GM12878 (cell line): ENCODE measurements at regions not wholly inside any gene's neighbourhood (a gene's known extent, or its start where the extent isn't known, plus 50 kb on each side); places are given as distances from the start of the nearest gene placed in this dataset.

Experiments
- ATAC-seq: fragments of 200-7000 bp; cut with Tn5 transposase; 3 replicates; pipeline ENCODE4 v1.9.1; 2020; ENCODE audit warnings: mild to moderate bottlenecking, moderate library complexity
- BruUV-seq: library from RNA; stranded (reverse); fragments of 400-500 nt; replicated peaks from 2 replicates; lab custom pipeline; 2021; lab: Mats Ljungman, UMichigan
- CTCF ChIA-PET: fragments of 300-600 bp; sonication (Branson Sonifier 250); formaldehyde crosslinking; extraction: SDS; loops from one replicate; lab custom pipeline; 2021; ENCODE audit warnings: inconsistent platforms; lab: Yijun Ruan, JAX
- POLR2A ChIA-PET: fragments of 350-600 bp; formaldehyde crosslinking; extraction: SDS; loops from one replicate; lab custom pipeline; 2021; ENCODE audit warnings: inconsistent platforms; lab: Charles Lee
- RAD21 ChIA-PET: fragments of 300-600 bp; sonication (Branson Sonifier 250); formaldehyde crosslinking; loops from one replicate; lab custom pipeline; 2023; ENCODE audit warnings: antibody characterized with exemption; ENCODE audit not compliant: unreplicated experiment; lab: Charles Lee
- SMC1A ChIA-PET: fragments of 300-600 bp; sonication (Branson Sonifier 250); formaldehyde crosslinking; loops from one replicate; lab custom pipeline; 2023; ENCODE audit not compliant: unreplicated experiment, uncharacterized antibody; lab: Charles Lee
- DNase-seq: peaks from one replicate; pipeline ENCODE4 v3.0.0-alpha.2; 2011; ENCODE audit warnings: low read depth, low spot score
- FAIRE-seq: peaks from 3 replicates; lab custom pipeline; 2011; peaks lifted over from hg19 to GRCh38; lab: Jason Lieb, UNC
- H2AFZ ChIP-seq: 2 replicates; pipeline ENCODE4 v1.6.0; 2011; ENCODE audit warnings: low read depth, low read length, control low read depth; ENCODE audit not compliant: control insufficient read depth
- H3K27ac ChIP-seq: 2 replicates; pipeline ENCODE4 v1.5.1; 2011; ENCODE audit warnings: control low read depth; ENCODE audit not compliant: control insufficient read depth, insufficient read depth
- H3K27me3 ChIP-seq, 2 experiments: replicated peaks in 1 of 2; 2 replicates each; pipeline versions ENCODE4 v1.6.0 to v1.6.1; 2011; ENCODE audit warnings: low read length in 1 of 2; ENCODE audit not compliant: control insufficient read depth in 2 of 2, insufficient read depth in 2 of 2
- H3K36me3 ChIP-seq, 2 experiments: 2 replicates each; pipeline ENCODE4 v1.5.1; 2011; ENCODE audit warnings: low read length in 1 of 2; ENCODE audit not compliant: control insufficient read depth in 2 of 2, insufficient read depth in 2 of 2
- H3K4me1 ChIP-seq: 2 replicates; pipeline ENCODE4 v1.6.1; 2011; ENCODE audit warnings: mild to moderate bottlenecking, low read length, moderate library complexity, mixed read lengths; ENCODE audit not compliant: control insufficient read depth, insufficient read depth
- H3K4me2 ChIP-seq: 2 replicates; pipeline ENCODE4 v1.6.0; 2011; ENCODE audit warnings: control low read depth; ENCODE audit not compliant: control insufficient read depth, insufficient read depth
- H3K4me3 ChIP-seq: fragments of 200-600 bp; sonication (generic); 2 replicates; pipeline ENCODE4 v1.5.1; 2016
- H3K79me2 ChIP-seq: 2 replicates; pipeline ENCODE4 v1.6.0; 2011; ENCODE audit warnings: low read length; ENCODE audit not compliant: control insufficient read depth, insufficient read depth
- H3K9ac ChIP-seq: 2 replicates; pipeline ENCODE4 v1.8.0; 2011; ENCODE audit warnings: low read length, control low read depth, mixed read lengths; ENCODE audit not compliant: control insufficient read depth, insufficient read depth
- H3K9me3 ChIP-seq: replicated peaks from 3 replicates; pipeline ENCODE4 v1.5.1; 2011; ENCODE audit warnings: mild to moderate bottlenecking, low read length; ENCODE audit not compliant: control insufficient read depth, insufficient read depth
- H4K20me1 ChIP-seq: 2 replicates; pipeline ENCODE4 v1.6.0; 2011; ENCODE audit not compliant: control insufficient read depth, insufficient read depth
- NR2C2 ChIP-seq: IDR thresholded peaks from 2 replicates; pipeline ENCODE4 v1.6.1; 2011; ENCODE audit warnings: borderline replicate concordance, low read depth; ENCODE audit not compliant: control insufficient read depth, insufficient read length
- ZSCAN29 ChIP-seq: fragments of 450-650 bp; IDR thresholded peaks from 2 replicates; pipeline ENCODE4 v1.6.1; 2017; ENCODE audit warnings: mild to moderate bottlenecking, moderate library complexity
- WGBS: methylation state at CpG from one replicate; pipeline ENCODE4 v1.1.6; 2016; ENCODE audit warnings: low lambda C conversion rate; ENCODE audit not compliant: insufficient replicate concordance, insufficient coverage; ENCODE audit errors: missing lambda C conversion rate; 5-methylcytosine and 5-hydroxymethylcytosine counted together
- in situ Hi-C: fragments of 300-500 bp; cut with MboI; formaldehyde crosslinking; loops from 9 replicates; pipeline ENCODE4 v1.14.3; 2018; ENCODE audit warnings: mixed read lengths
- intact Hi-C: fragments of 100-400 bp; cut with micrococcal nuclease; formaldehyde crosslinking; loops from one replicate; pipeline ENCODE4 v1.14.2; 2022; ENCODE audit not compliant: unreplicated experiment
- TF ChIP-seq, protein P1 (sequence below): IDR thresholded peaks from 2 replicates; pipeline ENCODE4 v1.6.1; 2012; ENCODE audit warnings: low read depth, low read length, improper control_type of control experiment
- TF ChIP-seq, protein P2 (sequence below): fragments of 450-650 bp; IDR thresholded peaks from 2 replicates; pipeline ENCODE4 v1.6.1; 2017; ENCODE audit warnings: antibody characterized with exemption, mild to moderate bottlenecking, moderate library complexity

DNA sequence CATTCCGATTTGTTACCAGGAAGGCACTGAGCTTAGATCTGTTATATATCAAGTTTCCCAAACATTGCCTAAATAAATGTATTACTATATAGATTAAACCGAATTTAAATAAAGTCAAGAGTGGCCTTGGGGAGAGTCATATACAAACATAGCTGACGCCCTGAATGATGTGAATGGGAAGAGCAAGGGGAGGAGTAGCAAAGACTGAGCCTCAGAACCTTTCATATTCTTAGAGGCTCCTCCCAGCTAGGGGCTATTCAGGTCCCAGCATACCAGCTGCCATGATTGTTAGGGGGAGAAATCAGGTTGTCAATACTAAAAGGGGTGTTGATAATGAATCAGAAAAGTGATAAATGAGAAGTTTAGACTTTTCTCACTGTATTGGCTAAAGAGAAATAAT, 64.7 kb upstream of the ITGB1 start:
- FAIRE-seq (no peak), DNase-seq (no peak), ATAC-seq (no peak)
- TF ChIP-seq, protein P1, sequence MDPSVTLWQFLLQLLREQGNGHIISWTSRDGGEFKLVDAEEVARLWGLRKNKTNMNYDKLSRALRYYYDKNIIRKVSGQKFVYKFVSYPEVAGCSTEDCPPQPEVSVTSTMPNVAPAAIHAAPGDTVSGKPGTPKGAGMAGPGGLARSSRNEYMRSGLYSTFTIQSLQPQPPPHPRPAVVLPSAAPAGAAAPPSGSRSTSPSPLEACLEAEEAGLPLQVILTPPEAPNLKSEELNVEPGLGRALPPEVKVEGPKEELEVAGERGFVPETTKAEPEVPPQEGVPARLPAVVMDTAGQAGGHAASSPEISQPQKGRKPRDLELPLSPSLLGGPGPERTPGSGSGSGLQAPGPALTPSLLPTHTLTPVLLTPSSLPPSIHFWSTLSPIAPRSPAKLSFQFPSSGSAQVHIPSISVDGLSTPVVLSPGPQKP: no peak
- no peak for TF ChIP-seq NR2C2
- TF ChIP-seq, protein P2, sequence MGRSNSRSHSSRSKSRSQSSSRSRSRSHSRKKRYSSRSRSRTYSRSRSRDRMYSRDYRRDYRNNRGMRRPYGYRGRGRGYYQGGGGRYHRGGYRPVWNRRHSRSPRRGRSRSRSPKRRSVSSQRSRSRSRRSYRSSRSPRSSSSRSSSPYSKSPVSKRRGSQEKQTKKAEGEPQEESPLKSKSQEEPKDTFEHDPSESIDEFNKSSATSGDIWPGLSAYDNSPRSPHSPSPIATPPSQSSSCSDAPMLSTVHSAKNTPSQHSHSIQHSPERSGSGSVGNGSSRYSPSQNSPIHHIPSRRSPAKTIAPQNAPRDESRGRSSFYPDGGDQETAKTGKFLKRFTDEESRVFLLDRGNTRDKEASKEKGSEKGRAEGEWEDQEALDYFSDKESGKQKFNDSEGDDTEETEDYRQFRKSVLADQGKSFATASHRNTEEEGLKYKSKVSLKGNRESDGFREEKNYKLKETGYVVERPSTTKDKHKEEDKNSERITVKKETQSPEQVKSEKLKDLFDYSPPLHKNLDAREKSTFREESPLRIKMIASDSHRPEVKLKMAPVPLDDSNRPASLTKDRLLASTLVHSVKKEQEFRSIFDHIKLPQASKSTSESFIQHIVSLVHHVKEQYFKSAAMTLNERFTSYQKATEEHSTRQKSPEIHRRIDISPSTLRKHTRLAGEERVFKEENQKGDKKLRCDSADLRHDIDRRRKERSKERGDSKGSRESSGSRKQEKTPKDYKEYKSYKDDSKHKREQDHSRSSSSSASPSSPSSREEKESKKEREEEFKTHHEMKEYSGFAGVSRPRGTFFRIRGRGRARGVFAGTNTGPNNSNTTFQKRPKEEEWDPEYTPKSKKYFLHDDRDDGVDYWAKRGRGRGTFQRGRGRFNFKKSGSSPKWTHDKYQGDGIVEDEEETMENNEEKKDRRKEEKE: no peak
- TF ChIP-seq ZSCAN29: no peak
- Histone ChIP-seq H3K36me3 (no peaks in the 10 kb centered on the region), H3K27ac (no peak overlapping the region), H3K4me1 (no peaks in the 10 kb centered on the region), H3K27me3 (no peaks in the 10 kb centered on the region), H3K79me2 (no peaks in the 10 kb centered on the region), H4K20me1 (no peaks in the 10 kb centered on the region), H3K9ac (no peak overlapping the region), H3K9me3 (no peaks in the 10 kb centered on the region), H3K4me2 (no peak overlapping the region), H2AFZ (no peak overlapping the region), H3K4me3 (no peak overlapping the region)
- WGBS: 53% methylated on average over 3 of the region's 3 CpGs
- CTCF ChIA-PET: interaction anchor here (1.1 kb wide), 1 partner anchor 312 kb away, joined by 3 read pairs; no protein-coding TSS in a partner anchor
- intact Hi-C loops: no loop called here
- POLR2A ChIA-PET: no interaction called here
- in situ Hi-C loops: no loop called here
- RAD21 ChIA-PET: no interaction called here
- SMC1A ChIA-PET: no interaction called here
- no TSS peak for BruUV-seq
